ENCODE measurements at regions not wholly inside any gene's neighbourhood (a gene's known extent, or its start where the extent isn't known, plus 50 kb on each side); places are given as distances from the start of the nearest gene placed in this dataset.

DNA sequence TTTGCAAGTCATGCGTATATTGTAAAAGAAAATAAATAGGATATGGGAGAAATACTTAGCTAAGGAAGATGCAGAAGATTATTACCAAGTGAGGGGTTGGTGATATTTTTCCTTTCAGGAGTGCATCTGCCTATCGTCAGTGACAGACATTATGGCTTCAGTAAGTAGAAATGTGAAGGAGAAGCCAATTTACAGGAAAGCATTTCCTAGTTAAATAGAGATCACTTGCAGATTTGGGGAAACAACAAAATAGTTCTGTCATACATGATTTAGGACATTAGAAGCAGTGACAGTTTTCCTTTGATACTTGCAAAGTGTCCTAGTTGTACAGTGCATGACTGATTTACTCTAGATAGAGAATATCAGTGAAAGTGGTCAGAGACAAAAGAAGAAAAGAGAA, 747.8 kb upstream of the KLHL1 start:
- TF ChIP-seq EZH2 (IDR thresholded peaks at IDR 0.05; ENCODE audit: borderline replicate concordance) (no peak), CTCF (IDR thresholded peaks at IDR 0.05; ENCODE audit: poor library complexity) (no peak), EZH2phosphoT487 (IDR thresholded peaks at IDR 0.05; ENCODE audit: low read depth, severe bottlenecking, unreplicated experiment) (no peak)
- Histone ChIP-seq H3K9me3 (ENCODE audit: low read depth) (no peaks in the 10 kb centered on the region), H2AFZ (no peak overlapping the region)

GRCh38 chr13:70849222-70849621, 741.0 kb upstream of the KLHL1 start:
- Histone ChIP-seq H3K4me3 (no peak overlapping the region), H3K9me3 (ENCODE audit: low read depth) (no peaks in the 10 kb centered on the region), H4K20me1 (ENCODE audit: insufficient read depth, poor library complexity, severe bottlenecking) (no peaks in the 10 kb centered on the region), H2AFZ (no peak overlapping the region), H3K9me2 (replicated peaks; ENCODE audit: insufficient read depth) (no peaks in the 10 kb centered on the region), H3K36me3 (replicated peaks; ENCODE audit: insufficient read depth, low read depth) (no peaks in the 10 kb centered on the region), H3K4me1 (ENCODE audit: insufficient read depth) (no peaks in the 10 kb centered on the region), H3K27me3 (no peaks in the 10 kb centered on the region), H3K4me2 (no peak overlapping the region), H3K79me2 (no peaks in the 10 kb centered on the region), H3K27ac (no peak overlapping the region)
- TF ChIP-seq EZH2phosphoT487 (IDR thresholded peaks at IDR 0.05; ENCODE audit: low read depth, severe bottlenecking, unreplicated experiment) = no peak
- no peak for TF ChIP-seq EZH2 (IDR thresholded peaks at IDR 0.05; ENCODE audit: borderline replicate concordance)
- no peak for TF ChIP-seq CTCF (IDR thresholded peaks at IDR 0.05; ENCODE audit: poor library complexity)
- 67% methylated on average over 4 of the region's 4 CpGs for WGBS (ENCODE audit: low lambda C conversion rate, missing lambda C conversion rate)
- no peak for DNase-seq (ENCODE audit: low spot score)

More for the DNA sequence above, 747.8 kb upstream of the KLHL1 start:
- Histone ChIP-seq H3K9me2 (replicated peaks; ENCODE audit: insufficient read depth) (no peaks in the 10 kb centered on the region), H3K79me2 (no peaks in the 10 kb centered on the region), H3K27ac (peak overlapping the region; percentile 44), H3K4me1 (ENCODE audit: insufficient read depth) (no peaks in the 10 kb centered on the region), H3K4me3 (no peak overlapping the region), H3K36me3 (replicated peaks; ENCODE audit: insufficient read depth, low read depth) (no peaks in the 10 kb centered on the region), H3K4me2 (no peak overlapping the region), H4K20me1 (ENCODE audit: insufficient read depth, poor library complexity, severe bottlenecking) (no peaks in the 10 kb centered on the region), H3K27me3 (no peaks in the 10 kb centered on the region)
- WGBS (ENCODE audit: low lambda C conversion rate, missing lambda C conversion rate) = 85% methylated on average over 2 of the region's 2 CpGs
- DNase-seq (ENCODE audit: low spot score) = no peak

- H2AFZ ChIP-seq = no peak overlapping the region
- no peak for TF ChIP-seq EZH2phosphoT487 (IDR thresholded peaks at IDR 0.05; ENCODE audit: low read depth, severe bottlenecking, unreplicated experiment)
- no peak for TF ChIP-seq EZH2 (IDR thresholded peaks at IDR 0.05; ENCODE audit: borderline replicate concordance)
- no peak for TF ChIP-seq CTCF (IDR thresholded peaks at IDR 0.05; ENCODE audit: poor library complexity)
- H3K36me3 ChIP-seq (replicated peaks; ENCODE audit: insufficient read depth, low read depth) = no peaks in the 10 kb centered on the region
- no peak overlapping the region for H3K4me3 ChIP-seq
- H3K27me3 ChIP-seq = no peaks in the 10 kb centered on the region
- H3K4me1 ChIP-seq (ENCODE audit: insufficient read depth) = no peaks in the 10 kb centered on the region
- no peak overlapping the region for H3K27ac ChIP-seq
- no peak overlapping the region for H3K4me2 ChIP-seq
- no peaks in the 10 kb centered on the region for H3K79me2 ChIP-seq
- H4K20me1 ChIP-seq (ENCODE audit: insufficient read depth, poor library complexity, severe bottlenecking) = no peaks in the 10 kb centered on the region
- DNase-seq (ENCODE audit: low spot score) = no peak
- WGBS (ENCODE audit: low lambda C conversion rate, missing lambda C conversion rate) = 92% methylated on average over 7 of the region's 7 CpGs
- no peaks in the 10 kb centered on the region for H3K9me3 ChIP-seq (ENCODE audit: low read depth)
- no peaks in the 10 kb centered on the region for H3K9me2 ChIP-seq (replicated peaks; ENCODE audit: insufficient read depth)
Observed at GRCh38 chr13:70844391-70845108, 736.3 kb upstream of the KLHL1 start.

Data from hepatocyte (in vitro differentiated cells).